ENCODE measurements at regions not wholly inside any gene's neighbourhood (a gene's known extent, or its start where the extent isn't known, plus 50 kb on each side); places are given as distances from the start of the nearest gene placed in this dataset.

DNA sequence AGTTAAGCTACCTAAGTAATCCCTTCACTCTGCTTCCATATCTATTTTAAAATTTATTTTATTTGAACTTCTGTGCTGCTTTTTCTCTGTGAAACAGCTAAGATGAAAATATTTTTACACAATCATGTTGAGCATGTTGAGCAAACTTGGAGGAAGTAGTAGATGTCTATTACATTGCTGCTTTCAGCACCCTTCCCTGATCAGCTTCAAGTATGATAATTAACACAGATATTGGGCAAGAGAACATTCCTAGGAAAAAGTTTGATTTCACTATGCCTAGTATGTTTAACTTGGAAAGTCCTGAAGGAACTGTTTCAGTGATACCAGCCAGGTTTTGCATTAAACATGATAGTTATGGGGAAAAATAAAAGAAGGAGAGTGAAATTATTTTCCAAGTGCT, 283.6 kb downstream of the ELAVL2 start:
- TF ChIP-seq, protein P1, sequence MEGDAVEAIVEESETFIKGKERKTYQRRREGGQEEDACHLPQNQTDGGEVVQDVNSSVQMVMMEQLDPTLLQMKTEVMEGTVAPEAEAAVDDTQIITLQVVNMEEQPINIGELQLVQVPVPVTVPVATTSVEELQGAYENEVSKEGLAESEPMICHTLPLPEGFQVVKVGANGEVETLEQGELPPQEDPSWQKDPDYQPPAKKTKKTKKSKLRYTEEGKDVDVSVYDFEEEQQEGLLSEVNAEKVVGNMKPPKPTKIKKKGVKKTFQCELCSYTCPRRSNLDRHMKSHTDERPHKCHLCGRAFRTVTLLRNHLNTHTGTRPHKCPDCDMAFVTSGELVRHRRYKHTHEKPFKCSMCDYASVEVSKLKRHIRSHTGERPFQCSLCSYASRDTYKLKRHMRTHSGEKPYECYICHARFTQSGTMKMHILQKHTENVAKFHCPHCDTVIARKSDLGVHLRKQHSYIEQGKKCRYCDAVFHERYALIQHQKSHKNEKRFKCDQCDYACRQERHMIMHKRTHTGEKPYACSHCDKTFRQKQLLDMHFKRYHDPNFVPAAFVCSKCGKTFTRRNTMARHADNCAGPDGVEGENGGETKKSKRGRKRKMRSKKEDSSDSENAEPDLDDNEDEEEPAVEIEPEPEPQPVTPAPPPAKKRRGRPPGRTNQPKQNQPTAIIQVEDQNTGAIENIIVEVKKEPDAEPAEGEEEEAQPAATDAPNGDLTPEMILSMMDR (optimal IDR thresholded peaks at IDR 0.05 in 1 of 3, IDR thresholded peaks at IDR 0.05 in 1 of 3, conservative IDR thresholded peaks at IDR 0.05 in 1 of 3; ENCODE audit: extremely low read depth in 1 of 3, insufficient read depth in 2 of 3, low read length in 3 of 3) = no peak
- TF ChIP-seq EZH2 (IDR thresholded peaks at IDR 0.05; ENCODE audit: low read length) = no peak
